ENCODE measurements at regions not wholly inside any gene's neighbourhood (a gene's known extent, or its start where the extent isn't known, plus 50 kb on each side); places are given as distances from the start of the nearest gene placed in this dataset.

DNA sequence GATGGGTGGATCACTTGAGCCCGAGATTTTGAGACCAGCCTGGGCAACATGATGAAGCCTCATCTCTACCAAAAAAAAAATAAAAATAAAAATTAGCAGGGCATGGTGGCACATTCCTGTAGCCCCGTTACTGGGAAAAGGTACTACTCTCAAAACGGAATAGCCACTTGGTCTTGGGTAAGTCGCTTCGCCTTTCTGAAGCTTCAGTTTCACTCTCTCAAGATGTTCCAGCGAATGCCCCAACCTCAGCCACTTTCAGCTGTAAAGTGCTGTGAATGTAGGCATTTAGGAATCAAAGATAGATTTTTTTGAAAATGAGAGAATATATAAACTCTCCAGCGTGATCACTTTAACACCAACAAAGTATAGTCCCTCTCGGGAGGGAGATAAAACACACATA lies 154.1 kb upstream of the HS3ST3A1 start:
- TF ChIP-seq, protein P1, sequence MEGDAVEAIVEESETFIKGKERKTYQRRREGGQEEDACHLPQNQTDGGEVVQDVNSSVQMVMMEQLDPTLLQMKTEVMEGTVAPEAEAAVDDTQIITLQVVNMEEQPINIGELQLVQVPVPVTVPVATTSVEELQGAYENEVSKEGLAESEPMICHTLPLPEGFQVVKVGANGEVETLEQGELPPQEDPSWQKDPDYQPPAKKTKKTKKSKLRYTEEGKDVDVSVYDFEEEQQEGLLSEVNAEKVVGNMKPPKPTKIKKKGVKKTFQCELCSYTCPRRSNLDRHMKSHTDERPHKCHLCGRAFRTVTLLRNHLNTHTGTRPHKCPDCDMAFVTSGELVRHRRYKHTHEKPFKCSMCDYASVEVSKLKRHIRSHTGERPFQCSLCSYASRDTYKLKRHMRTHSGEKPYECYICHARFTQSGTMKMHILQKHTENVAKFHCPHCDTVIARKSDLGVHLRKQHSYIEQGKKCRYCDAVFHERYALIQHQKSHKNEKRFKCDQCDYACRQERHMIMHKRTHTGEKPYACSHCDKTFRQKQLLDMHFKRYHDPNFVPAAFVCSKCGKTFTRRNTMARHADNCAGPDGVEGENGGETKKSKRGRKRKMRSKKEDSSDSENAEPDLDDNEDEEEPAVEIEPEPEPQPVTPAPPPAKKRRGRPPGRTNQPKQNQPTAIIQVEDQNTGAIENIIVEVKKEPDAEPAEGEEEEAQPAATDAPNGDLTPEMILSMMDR (conservative IDR thresholded peaks at IDR 0.05; ENCODE audit: low read depth, low read length) = no peak
- no peak for TF ChIP-seq EZH2 (IDR thresholded peaks at IDR 0.05; ENCODE audit: borderline replicate concordance, low read depth, low read length, poor library complexity, severe bottlenecking)

All from A673 (cell line).